GM19397 (cell line): ENCODE measurements at regions not wholly inside any gene's neighbourhood (a gene's known extent, or its start where the extent isn't known, plus 50 kb on each side); places are given as distances from the start of the nearest gene placed in this dataset.

Experiments
- ATAC-seq: cut with Tn5 transposase; IDR thresholded peaks from one replicate; pipeline ENCODE4 v1.9.1; 2021; ENCODE audit warnings: mild to moderate bottlenecking, moderate library complexity; ENCODE audit not compliant: unreplicated experiment

GRCh38 chr14:100436745-100437406, 113.7 kb downstream of the SLC25A47 start:
- no peak for ATAC-seq

GRCh38 chr14:100438271-100438670, 115.1 kb downstream of the SLC25A47 start:
- no peak for ATAC-seq

GRCh38 chr14:100438678-100439592, 115.8 kb downstream of the SLC25A47 start:
- ATAC-seq, result no peak

GRCh38 chr14:100439781-100440180, 116.6 kb downstream of the SLC25A47 start:
- no peak for ATAC-seq

- ATAC-seq, result no peak
Observed at GRCh38 chr14:100440207-100440631, 117.1 kb downstream of the SLC25A47 start.

- ATAC-seq, result no peak
Observed at GRCh38 chr14:100440758-100441203, 117.6 kb downstream of the SLC25A47 start.

- no peak for ATAC-seq
Observed at GRCh38 chr14:100441271-100441947, 118.3 kb downstream of the SLC25A47 start.

- no peak for ATAC-seq
Observed at GRCh38 chr14:100442036-100442435, 118.9 kb downstream of the SLC25A47 start.

- ATAC-seq, result no peak
Observed at GRCh38 chr14:100442498-100443490, 119.7 kb downstream of the SLC25A47 start.

GRCh38 chr14:100443603-100444002, 120.5 kb downstream of the SLC25A47 start:
- ATAC-seq, result no peak

GRCh38 chr14:100445436-100446088, 122.4 kb downstream of the SLC25A47 start:
- ATAC-seq, result no peak

GRCh38 chr14:100446572-100446971, 123.4 kb downstream of the SLC25A47 start:
- ATAC-seq, result no peak

GRCh38 chr14:100448376-100448775, 125.2 kb downstream of the SLC25A47 start:
- no peak for ATAC-seq

- no peak for ATAC-seq
Observed at GRCh38 chr14:100449225-100449987, 126.3 kb downstream of the SLC25A47 start.

GRCh38 chr14:100450049-100450448, 126.9 kb downstream of the SLC25A47 start:
- no peak for ATAC-seq

- ATAC-seq, result no peak
Observed at GRCh38 chr14:100450736-100451135, 127.6 kb downstream of the SLC25A47 start.

- ATAC-seq, result no peak
Observed at GRCh38 chr14:100451264-100451663, 128.1 kb downstream of the SLC25A47 start.

GRCh38 chr14:100453930-100454329, 130.8 kb downstream of the SLC25A47 start:
- ATAC-seq, result no peak

GRCh38 chr14:100454437-100454836, 131.3 kb downstream of the SLC25A47 start:
- no peak for ATAC-seq
